ENCODE measurements at regions not wholly inside any gene's neighbourhood (a gene's known extent, or its start where the extent isn't known, plus 50 kb on each side); places are given as distances from the start of the nearest gene placed in this dataset.

DNA sequence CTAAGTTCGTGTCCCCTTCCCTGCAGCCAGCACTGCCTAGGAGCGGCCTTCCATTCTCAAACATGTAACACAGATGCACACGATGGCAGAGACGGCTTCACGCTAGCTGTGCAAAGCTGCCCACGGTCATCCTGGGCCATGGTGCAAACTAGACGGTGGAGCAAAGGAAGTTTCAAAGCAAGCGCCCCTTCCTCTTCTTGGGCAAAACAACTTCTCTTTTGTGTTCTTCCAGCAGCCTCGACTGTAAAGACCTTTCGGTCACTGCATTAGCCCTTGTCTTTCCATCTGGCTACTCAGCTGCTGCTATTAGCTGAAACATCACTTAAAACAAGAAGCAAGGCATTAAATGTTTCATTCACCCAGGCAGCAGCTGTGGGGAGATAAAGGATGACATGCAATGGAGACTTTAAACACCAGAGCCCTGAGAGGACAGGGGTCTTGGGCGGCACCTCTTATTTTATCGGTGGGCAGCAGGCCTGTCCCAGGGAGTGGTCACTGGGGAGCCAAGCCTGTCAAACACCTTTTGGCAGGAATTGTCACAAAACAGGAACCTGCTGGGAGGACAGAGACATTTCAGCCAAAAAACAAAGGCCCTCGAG, 214.8 kb downstream of the KLF6 start:
- TF ChIP-seq, protein P1, sequence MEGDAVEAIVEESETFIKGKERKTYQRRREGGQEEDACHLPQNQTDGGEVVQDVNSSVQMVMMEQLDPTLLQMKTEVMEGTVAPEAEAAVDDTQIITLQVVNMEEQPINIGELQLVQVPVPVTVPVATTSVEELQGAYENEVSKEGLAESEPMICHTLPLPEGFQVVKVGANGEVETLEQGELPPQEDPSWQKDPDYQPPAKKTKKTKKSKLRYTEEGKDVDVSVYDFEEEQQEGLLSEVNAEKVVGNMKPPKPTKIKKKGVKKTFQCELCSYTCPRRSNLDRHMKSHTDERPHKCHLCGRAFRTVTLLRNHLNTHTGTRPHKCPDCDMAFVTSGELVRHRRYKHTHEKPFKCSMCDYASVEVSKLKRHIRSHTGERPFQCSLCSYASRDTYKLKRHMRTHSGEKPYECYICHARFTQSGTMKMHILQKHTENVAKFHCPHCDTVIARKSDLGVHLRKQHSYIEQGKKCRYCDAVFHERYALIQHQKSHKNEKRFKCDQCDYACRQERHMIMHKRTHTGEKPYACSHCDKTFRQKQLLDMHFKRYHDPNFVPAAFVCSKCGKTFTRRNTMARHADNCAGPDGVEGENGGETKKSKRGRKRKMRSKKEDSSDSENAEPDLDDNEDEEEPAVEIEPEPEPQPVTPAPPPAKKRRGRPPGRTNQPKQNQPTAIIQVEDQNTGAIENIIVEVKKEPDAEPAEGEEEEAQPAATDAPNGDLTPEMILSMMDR (IDR thresholded peaks at IDR 0.05): no peak
- TF ChIP-seq POLR2AphosphoS5 (IDR thresholded peaks at IDR 0.05): no peak

Data from transverse colon (tissue), 4 donors.